ENCODE measurements at regions not wholly inside any gene's neighbourhood (a gene's known extent, or its start where the extent isn't known, plus 50 kb on each side); places are given as distances from the start of the nearest gene placed in this dataset.

DNA sequence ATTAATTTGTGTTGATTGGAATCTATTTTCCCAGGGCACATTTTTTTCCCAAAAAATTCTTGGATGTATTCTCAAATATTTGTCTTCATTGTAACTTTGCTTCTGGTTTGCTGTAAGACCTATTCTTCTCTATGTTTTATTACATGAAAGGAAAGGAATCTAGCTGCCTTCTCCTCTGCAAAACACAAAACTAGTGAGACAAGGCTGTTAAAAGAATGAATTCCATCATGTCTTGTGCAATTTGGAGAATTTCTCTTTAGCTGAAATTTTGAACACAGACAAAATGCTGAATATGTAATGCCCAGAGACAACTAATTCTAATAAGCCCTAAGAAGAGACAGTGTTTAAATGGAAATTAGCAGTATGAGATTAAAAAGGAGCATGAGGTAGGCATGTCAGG, 275.9 kb downstream of the CDH20 start:
- Histone ChIP-seq H3K4me3 (ENCODE audit: low read length) (no peak overlapping the region), H3K27me3 (replicated peaks; ENCODE audit: control insufficient read depth, insufficient read depth, low read length) (no peaks in the 10 kb centered on the region), H3K9me3 (ENCODE audit: control insufficient read depth, low read length) (no peaks in the 10 kb centered on the region), H3K36me3 (ENCODE audit: control insufficient read depth, insufficient read depth, low read length, severe bottlenecking) (no peaks in the 10 kb centered on the region), H3K4me1 (ENCODE audit: control insufficient read depth, insufficient read depth, low read length) (peaks cover 25% of the 10 kb centered on the region), H3K9ac (ENCODE audit: low read length) (no peak overlapping the region)
- peak; percentile 54 for DNase-seq (ENCODE audit: low read depth)

DNA sequence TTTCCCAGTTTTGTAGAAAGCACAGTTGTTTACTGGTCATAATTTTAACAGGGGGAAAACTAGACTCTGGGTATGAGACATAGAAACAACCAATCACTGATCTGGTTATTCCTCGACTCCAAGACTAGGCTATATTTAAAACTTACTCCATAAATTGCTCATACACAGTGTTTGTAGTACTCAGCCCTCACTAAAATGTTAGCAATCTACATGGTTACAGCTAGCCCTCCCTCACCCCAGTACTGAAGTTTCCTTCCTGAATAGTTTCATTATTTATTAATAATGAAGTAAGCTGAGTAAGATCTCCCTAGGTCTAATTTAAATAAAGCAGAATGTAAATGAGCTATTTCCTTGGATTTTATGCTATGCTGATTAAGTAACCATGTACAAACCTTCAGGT, 275.1 kb downstream of the CDH20 start:
- Histone ChIP-seq H3K4me1 (ENCODE audit: control insufficient read depth, insufficient read depth, low read length) (peaks cover 25% of the 10 kb centered on the region), H3K27me3 (replicated peaks; ENCODE audit: control insufficient read depth, insufficient read depth, low read length) (no peaks in the 10 kb centered on the region), H3K9me3 (ENCODE audit: control insufficient read depth, low read length) (no peaks in the 10 kb centered on the region), H3K9ac (ENCODE audit: low read length) (no peak overlapping the region), H3K4me3 (ENCODE audit: low read length) (no peak overlapping the region), H3K36me3 (ENCODE audit: control insufficient read depth, insufficient read depth, low read length, severe bottlenecking) (no peaks in the 10 kb centered on the region)
- no peak for DNase-seq (ENCODE audit: low read depth)

DNA sequence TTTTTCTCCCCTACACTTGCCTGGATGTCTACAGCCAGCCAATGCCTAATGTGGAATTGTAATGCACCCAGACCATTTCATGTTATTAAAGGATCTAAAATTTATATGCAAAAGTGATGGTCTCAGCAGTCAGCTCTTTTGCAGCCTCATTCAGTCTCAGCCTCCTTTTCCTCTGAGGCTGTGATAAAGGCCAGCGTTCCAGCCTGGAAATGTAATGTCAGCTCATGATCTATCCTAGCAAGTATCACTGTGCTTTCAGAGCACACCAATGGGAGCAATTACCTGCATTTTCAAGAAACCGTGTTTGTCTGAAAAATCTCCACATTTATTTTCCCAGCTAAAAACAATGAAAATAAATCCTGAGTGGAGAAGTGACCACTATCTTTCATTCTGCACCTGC, 274.6 kb downstream of the CDH20 start:
- H3K36me3 ChIP-seq (ENCODE audit: control insufficient read depth, insufficient read depth, low read length, severe bottlenecking) = no peaks in the 10 kb centered on the region
- H3K9ac ChIP-seq (ENCODE audit: low read length) = no peak overlapping the region
- no peaks in the 10 kb centered on the region for H3K27me3 ChIP-seq (replicated peaks; ENCODE audit: control insufficient read depth, insufficient read depth, low read length)
- H3K9me3 ChIP-seq (ENCODE audit: control insufficient read depth, low read length) = no peaks in the 10 kb centered on the region
- peaks cover 25% of the 10 kb centered on the region for H3K4me1 ChIP-seq (ENCODE audit: control insufficient read depth, insufficient read depth, low read length)
- no peak for DNase-seq (ENCODE audit: low read depth)
- no peak overlapping the region for H3K4me3 ChIP-seq (ENCODE audit: low read length)

DNA sequence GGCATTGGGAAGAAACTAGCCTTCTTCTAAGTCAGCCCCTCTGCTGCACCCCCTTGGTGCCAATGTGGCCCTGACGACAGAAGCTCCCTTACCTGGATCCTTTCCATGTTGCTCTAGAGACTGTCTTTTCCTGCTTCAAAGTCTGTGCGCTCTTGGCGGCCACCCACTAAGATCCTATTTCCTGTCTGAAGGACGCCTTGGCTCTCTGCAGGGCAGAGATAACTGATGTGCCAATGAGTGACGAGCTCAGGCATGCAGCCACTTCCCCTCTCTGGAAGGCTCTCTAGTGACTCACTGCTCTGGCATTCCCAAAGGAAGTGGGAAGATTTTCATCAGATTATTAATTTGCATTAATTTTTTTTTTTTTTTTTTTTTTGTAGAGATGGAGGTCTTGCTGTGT, 273.5 kb downstream of the CDH20 start:
- no peaks in the 10 kb centered on the region for H3K36me3 ChIP-seq (ENCODE audit: control insufficient read depth, insufficient read depth, low read length, severe bottlenecking)
- peak; percentile 72 for DNase-seq (ENCODE audit: low read depth)
- peak overlapping the region; percentile 75 for H3K4me3 ChIP-seq (ENCODE audit: low read length)

DNA sequence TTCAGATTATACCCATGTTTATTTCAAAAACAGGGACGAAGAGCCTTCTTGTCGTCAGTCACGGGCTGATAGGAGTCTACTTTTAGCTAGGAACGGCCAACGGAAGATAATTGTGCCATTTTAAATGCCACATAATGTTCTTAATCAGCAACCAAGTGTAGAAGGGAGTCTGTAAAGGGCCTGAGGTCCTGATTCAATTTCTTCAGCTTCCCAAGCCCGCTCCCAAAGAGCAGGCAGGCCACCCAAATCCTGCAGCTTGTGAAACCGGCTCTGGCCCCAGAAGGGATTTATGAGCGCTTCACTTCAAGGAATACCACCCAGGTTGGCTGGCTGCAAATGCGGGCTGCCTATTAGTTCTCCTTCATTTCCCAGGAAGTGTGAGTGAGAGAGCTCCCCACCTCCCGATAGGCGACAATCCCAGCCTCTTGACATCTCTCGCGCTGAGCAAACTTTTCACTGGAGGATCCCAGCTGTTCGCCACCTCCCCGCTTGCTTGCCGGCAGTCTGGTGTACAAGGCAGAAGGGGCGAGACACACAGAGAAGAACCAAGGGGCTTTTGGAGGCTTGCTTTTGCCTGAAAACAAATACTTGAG, 272.9 kb downstream of the CDH20 start:
- DNase-seq (ENCODE audit: low read depth) = no peak
- Histone ChIP-seq H3K9me3 (ENCODE audit: control insufficient read depth, low read length) (no peaks in the 10 kb centered on the region), H3K4me3 (ENCODE audit: low read length) (peak overlapping the region; percentile 75)

More for the DNA sequence above, 273.5 kb downstream of the CDH20 start:
- peak overlapping the region; percentile 70 for H3K9ac ChIP-seq (ENCODE audit: low read length)
- peaks cover 25% of the 10 kb centered on the region for H3K4me1 ChIP-seq (ENCODE audit: control insufficient read depth, insufficient read depth, low read length)
- no peaks in the 10 kb centered on the region for H3K27me3 ChIP-seq (replicated peaks; ENCODE audit: control insufficient read depth, insufficient read depth, low read length)
- no peaks in the 10 kb centered on the region for H3K9me3 ChIP-seq (ENCODE audit: control insufficient read depth, low read length)

DNA sequence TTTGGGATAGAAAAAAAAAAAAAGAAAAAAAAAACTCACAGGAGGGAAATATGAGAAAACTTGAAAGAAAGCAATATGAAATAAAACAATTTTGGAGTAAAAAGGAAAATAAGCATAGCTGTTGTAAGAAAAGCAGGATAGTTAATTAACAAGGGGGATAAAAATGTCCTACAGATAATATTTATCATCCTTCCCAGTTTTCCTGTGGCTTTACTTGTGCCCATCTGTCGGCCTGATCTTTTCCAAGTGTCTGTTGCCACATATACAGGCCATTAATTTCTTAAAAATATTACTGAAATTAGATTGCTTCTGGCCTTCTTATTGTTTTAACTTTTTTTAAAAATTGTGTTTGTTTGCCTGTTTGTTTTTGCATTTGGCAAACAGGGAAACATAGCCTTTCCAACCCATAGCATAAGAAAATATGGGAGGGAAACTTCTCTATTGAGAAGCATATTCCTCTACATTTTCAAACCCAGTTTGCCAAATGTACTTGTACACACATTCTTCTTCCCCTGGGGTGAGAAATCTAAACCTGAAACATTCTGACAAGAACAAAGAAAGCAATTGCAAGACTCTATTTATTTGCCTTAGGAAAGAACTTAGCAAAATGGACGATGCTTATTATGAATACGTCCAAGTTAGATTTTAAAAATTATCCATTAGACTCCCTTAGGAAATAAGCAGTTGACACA, 272.3 kb downstream of the CDH20 start:
- Histone ChIP-seq H3K4me3 (ENCODE audit: low read length) (peak overlapping the region; percentile 75), H3K9ac (ENCODE audit: low read length) (peak overlapping the region; percentile 70), H3K36me3 (ENCODE audit: control insufficient read depth, insufficient read depth, low read length, severe bottlenecking) (no peaks in the 10 kb centered on the region), H3K27me3 (replicated peaks; ENCODE audit: control insufficient read depth, insufficient read depth, low read length) (no peaks in the 10 kb centered on the region), H3K4me1 (ENCODE audit: control insufficient read depth, insufficient read depth, low read length) (peaks cover 25% of the 10 kb centered on the region), H3K9me3 (ENCODE audit: control insufficient read depth, low read length) (no peaks in the 10 kb centered on the region)
- DNase-seq (ENCODE audit: low read depth) = no peak

More for the DNA sequence above, 272.9 kb downstream of the CDH20 start:
- H3K27me3 ChIP-seq (replicated peaks; ENCODE audit: control insufficient read depth, insufficient read depth, low read length) = no peaks in the 10 kb centered on the region
- peak overlapping the region; percentile 70 for H3K9ac ChIP-seq (ENCODE audit: low read length)
- H3K4me1 ChIP-seq (ENCODE audit: control insufficient read depth, insufficient read depth, low read length) = peaks cover 25% of the 10 kb centered on the region
- H3K36me3 ChIP-seq (ENCODE audit: control insufficient read depth, insufficient read depth, low read length, severe bottlenecking) = no peaks in the 10 kb centered on the region

Measured in adipocyte (in vitro differentiated cells).